GM18511 (cell line): ENCODE measurements at regions not wholly inside any gene's neighbourhood (a gene's known extent, or its start where the extent isn't known, plus 50 kb on each side); places are given as distances from the start of the nearest gene placed in this dataset.

Source experiments
- ATAC-seq: cut with Tn5 transposase; IDR thresholded peaks from one replicate; pipeline ENCODE4 v1.9.1; 2021; ENCODE audit warnings: mild to moderate bottlenecking, moderate library complexity; ENCODE audit not compliant: unreplicated experiment

DNA sequence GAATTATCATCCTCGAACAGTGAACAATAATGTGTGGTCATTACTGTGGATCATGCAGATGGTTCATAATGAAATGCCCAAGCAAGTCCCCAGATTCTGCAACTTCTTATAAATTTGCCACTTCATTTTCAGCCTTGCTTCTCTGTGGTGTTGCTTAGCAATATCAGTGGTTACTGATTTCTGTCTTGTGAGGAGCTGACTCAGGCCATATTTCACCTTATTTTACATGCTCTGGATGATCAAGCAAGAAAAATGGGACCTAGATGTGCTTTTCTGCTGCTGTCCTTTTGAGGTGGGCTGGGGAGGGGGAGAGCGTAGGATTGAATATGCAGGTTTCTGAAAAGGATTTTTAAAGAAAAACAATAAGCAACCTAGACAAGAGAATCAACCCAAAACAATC is 188.3 kb downstream of the SLC24A2 start:
- ATAC-seq: no peak

DNA sequence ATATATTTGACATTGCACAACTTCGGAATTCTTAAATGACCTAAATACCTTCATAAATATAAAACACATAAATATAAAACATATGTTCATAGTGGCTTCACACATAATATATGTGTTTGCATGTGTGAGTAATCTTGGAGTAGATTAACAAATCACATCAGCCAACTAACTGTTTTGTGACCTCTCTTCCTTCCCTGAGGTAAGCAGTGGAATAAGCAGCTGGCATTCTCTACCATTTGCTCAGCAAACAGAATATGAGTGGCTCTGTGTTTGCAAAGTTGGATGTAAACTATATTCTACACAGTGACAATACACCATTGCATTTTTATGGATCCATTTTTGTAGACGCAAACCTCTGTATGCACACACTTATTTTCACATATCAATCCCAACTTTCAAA is 189.9 kb downstream of the ACER2 start:
- ATAC-seq: no peak

GRCh38 chr9:19597176-19597575 is 188.4 kb downstream of the ACER2 start:
- no peak for ATAC-seq

- no peak for ATAC-seq
Observed at GRCh38 chr9:19595003-19595402, 186.2 kb downstream of the ACER2 start.

DNA sequence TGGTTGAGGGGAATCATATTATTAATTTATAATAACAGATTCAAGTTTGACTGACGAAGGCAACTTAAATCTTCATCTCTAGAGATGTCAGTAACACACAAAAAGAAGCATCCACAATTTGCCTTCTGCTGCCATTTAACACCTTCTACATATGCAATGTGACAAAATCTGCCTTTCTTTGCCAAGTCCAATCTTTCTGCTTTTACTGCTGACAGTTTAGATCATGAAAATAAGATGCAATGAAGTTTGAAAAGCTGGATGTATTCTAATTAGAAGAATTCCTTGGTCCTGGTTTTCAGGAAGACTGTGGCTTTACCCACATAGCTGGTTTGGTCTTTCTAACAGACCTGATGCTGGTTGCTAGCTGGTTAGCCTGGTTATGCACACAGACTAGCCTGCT is 178.9 kb downstream of the ACER2 start:
- no peak for ATAC-seq

DNA sequence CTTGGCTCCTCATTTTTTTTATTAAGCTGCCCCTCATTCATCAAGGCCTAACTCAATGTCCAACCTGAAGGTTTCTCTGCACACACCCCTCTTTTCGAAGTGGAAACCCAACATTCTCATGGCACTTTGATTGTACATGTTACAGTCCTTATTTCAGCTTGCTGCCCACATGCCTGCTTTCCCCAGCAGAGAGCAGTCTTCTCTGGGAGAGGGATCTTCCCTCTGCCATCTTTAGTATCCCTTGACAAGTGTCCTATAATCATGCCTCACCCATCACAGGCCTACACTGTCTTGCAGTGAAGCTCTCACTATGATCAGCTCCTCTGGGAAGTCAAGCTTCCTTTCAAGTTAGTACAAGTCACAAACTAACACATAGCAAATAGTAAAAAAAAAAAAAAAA is 175.1 kb downstream of the ACER2 start:
- ATAC-seq: no peak

GRCh38 chr9:19577411-19577810 is 168.6 kb downstream of the ACER2 start:
- no peak for ATAC-seq

DNA sequence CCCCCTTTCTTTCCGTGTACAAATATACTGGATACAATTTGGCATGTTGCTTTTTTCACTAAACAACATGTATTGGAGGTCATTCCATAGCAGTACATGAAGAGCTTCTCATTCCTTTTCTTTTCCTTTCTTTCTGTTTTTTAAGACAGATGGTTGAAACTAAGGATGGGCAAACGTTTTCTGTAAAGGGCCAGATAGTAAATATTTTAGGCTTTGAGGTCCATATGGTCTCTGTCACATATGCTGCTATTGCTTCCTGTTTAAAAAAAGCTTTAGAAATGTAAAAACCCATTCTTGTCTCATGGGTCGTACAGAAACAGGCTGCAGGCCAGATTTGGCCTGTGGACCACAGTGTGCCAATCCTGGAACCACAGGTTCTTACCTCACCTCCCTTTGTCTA is 160.1 kb downstream of the ACER2 start:
- ATAC-seq: no peak

GRCh38 chr9:19564396-19565061 is 155.7 kb downstream of the ACER2 start:
- no peak for ATAC-seq

- ATAC-seq: no peak
Observed at GRCh38 chr9:19555214-19555613, 146.4 kb downstream of the ACER2 start.

DNA sequence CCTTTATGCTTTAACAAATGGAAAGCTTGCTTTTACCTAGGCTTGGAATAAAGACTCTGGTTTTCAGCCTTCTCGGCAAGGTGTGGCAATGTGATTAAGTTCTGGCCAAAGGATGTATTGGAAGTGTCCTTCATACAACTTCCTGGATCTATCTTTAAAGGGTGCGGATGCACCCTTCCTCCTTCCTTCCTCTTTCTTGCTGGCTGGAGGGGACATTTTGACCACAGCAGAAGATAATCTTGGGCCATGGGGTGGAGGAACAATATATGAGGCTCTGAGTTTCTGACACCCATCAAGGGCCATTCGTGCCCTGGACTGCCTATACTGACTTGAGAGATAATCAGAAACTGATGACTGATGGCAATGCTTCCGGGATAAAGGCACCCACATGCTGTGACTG is 145.7 kb downstream of the ACER2 start:
- ATAC-seq: no peak

- ATAC-seq: no peak
Observed at GRCh38 chr9:19553441-19553840, 144.6 kb downstream of the ACER2 start.

- no peak for ATAC-seq
Observed at GRCh38 chr9:19552282-19553105, 143.7 kb downstream of the ACER2 start.

- peak; percentile 73 for ATAC-seq
Observed at GRCh38 chr9:19551124-19551929, 142.5 kb downstream of the ACER2 start.

GRCh38 chr9:19550009-19550408 is 141.2 kb downstream of the ACER2 start:
- ATAC-seq: no peak

DNA sequence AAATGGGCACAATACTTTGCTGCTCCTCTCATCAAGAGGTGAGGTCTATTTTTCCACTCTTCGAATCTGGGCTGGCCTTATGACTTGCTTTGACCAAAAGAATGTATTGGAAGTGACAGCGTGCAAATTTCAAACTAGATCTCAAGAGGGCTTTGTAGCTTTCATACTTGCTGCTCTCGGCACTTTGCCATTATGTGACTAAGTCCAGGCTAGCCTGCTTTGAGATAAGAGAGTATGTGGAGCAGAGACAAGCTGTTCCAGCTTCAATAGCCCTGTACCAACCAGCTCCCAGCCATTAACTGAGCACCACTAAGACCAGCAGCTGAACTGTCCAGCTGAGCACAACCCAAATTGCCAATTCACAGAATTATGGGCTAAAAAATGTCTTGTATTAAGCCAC is 124.6 kb downstream of the ACER2 start:
- ATAC-seq: no peak

- ATAC-seq: no peak
Observed at GRCh38 chr9:19527663-19528062, 118.9 kb downstream of the ACER2 start.

DNA sequence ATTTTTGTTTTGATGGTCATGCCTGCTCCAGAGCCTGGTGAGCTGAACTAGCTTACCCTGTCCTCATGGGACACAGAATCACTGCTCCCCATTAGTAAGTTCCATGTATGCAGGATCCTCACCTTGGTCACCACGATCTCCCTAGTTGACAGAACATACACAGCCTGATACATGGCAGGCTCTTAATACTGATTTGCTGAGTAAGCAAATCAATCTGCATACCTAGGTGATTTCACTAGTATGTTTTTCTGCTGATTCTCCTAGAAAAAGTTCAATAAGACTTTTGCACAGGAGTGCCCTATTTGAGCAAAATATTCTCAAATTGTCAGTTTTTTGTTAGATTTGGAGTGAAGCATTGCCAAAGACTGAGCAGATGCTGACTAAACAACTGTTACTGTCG is 113.7 kb downstream of the ACER2 start:
- no peak for ATAC-seq

DNA sequence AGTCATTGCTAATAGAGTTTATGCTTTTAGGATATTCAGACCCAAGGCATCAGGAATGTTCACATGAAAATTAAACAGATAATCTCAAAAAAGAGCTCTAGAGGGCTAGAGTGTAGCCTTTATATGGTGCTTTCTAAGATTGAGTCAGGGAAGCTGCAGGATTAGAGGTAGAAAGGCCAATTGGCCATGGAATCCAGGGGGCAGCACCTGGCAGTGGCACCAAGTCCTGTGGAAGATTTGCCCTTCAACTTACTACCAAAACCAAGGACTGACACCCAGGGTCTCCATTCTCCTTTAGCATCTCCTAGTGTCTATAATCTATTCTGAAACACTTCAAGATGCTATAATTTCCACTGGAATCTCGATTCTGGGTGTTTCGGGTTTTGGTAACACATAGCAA is 112.4 kb downstream of the ACER2 start:
- ATAC-seq: no peak

GRCh38 chr9:19517202-19517942 is 108.6 kb downstream of the ACER2 start:
- ATAC-seq: peak; percentile 57

DNA sequence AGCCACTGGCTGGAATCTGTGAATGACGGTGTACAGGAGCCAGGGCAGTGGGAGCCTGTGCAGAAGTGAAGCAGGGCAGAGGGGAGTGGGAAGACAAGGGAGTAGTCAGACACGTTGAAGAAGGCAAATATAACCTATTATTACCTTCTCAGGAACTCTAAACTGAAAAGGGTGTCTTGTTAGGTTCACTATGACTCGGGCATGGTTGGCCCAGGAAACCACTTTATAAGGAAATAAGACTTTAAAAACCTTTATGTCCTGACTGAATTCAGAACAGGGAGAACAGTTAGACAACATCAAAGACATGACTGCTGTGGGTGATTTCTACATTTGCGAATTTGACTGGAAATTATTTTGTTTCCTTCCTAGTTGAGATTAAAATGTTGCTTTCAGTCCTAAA is 107.5 kb downstream of the ACER2 start:
- no peak for ATAC-seq
